ENCODE measurements at regions not wholly inside any gene's neighbourhood (a gene's known extent, or its start where the extent isn't known, plus 50 kb on each side); places are given as distances from the start of the nearest gene placed in this dataset.

- TF ChIP-seq CTCF (conservative IDR thresholded peaks at IDR 0.05; ENCODE audit: low read depth, low read length) (no peak), EZH2 (IDR thresholded peaks at IDR 0.05; ENCODE audit: borderline replicate concordance, low read depth, low read length, poor library complexity, severe bottlenecking) (no peak)
Measured at GRCh38 chr9:12274577-12274976, 418.6 kb upstream of the TYRP1 start.
